ENCODE measurements at regions not wholly inside any gene's neighbourhood (a gene's known extent, or its start where the extent isn't known, plus 50 kb on each side); places are given as distances from the start of the nearest gene placed in this dataset.

- no peak for DNase-seq (ENCODE audit: low read depth, low spot score)
- H3K27ac Mint-ChIP-seq (ENCODE audit: unreplicated experiment) = no peak overlapping the region
- H3K9me3 Mint-ChIP-seq = no peaks in the 10 kb centered on the region
- no peaks in the 10 kb centered on the region for H3K36me3 Mint-ChIP-seq (ENCODE audit: low read depth)
- no peaks in the 10 kb centered on the region for H3K27me3 Mint-ChIP-seq (ENCODE audit: low read depth)
- H3K4me3 Mint-ChIP-seq = no peak overlapping the region
- TF ChIP-seq, protein P1, sequence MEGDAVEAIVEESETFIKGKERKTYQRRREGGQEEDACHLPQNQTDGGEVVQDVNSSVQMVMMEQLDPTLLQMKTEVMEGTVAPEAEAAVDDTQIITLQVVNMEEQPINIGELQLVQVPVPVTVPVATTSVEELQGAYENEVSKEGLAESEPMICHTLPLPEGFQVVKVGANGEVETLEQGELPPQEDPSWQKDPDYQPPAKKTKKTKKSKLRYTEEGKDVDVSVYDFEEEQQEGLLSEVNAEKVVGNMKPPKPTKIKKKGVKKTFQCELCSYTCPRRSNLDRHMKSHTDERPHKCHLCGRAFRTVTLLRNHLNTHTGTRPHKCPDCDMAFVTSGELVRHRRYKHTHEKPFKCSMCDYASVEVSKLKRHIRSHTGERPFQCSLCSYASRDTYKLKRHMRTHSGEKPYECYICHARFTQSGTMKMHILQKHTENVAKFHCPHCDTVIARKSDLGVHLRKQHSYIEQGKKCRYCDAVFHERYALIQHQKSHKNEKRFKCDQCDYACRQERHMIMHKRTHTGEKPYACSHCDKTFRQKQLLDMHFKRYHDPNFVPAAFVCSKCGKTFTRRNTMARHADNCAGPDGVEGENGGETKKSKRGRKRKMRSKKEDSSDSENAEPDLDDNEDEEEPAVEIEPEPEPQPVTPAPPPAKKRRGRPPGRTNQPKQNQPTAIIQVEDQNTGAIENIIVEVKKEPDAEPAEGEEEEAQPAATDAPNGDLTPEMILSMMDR (conservative IDR thresholded peaks at IDR 0.05) = no peak
- no peaks in the 10 kb centered on the region for H3K4me1 Mint-ChIP-seq
Measured at GRCh38 chr2:105652014-105652796, 92.5 kb upstream of the NCK2 start.

DNA sequence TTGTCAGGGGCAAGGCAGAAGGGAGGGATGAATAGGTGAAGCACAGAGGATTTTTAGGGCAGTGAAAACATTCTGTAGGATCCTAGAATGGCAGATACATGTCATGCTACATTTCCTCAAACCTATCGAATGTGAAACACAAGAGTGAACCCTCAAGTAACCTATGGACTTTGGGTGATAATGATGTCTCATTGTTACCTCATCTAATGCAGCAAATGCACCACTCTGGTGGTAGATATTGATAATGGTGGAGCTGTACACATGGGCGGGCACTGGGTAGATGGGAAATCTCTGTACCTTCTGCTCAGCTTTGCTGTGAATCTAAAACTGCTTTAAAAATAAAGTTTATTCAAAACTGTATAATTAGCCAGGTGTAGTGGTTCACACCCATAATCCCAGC is 95.2 kb upstream of the NCK2 start:
- H3K36me3 Mint-ChIP-seq (ENCODE audit: low read depth) = no peaks in the 10 kb centered on the region
- no peaks in the 10 kb centered on the region for H3K27me3 Mint-ChIP-seq (ENCODE audit: low read depth)
- TF ChIP-seq, protein P1 (conservative IDR thresholded peaks at IDR 0.05) = no peak
- no peaks in the 10 kb centered on the region for H3K9me3 Mint-ChIP-seq
- H3K4me1 Mint-ChIP-seq = peaks cover under 1% of the 10 kb centered on the region
- H3K4me3 Mint-ChIP-seq = no peak overlapping the region
- no peak for DNase-seq (ENCODE audit: low read depth, low spot score)
- no peak overlapping the region for H3K27ac Mint-ChIP-seq (ENCODE audit: unreplicated experiment)

DNA sequence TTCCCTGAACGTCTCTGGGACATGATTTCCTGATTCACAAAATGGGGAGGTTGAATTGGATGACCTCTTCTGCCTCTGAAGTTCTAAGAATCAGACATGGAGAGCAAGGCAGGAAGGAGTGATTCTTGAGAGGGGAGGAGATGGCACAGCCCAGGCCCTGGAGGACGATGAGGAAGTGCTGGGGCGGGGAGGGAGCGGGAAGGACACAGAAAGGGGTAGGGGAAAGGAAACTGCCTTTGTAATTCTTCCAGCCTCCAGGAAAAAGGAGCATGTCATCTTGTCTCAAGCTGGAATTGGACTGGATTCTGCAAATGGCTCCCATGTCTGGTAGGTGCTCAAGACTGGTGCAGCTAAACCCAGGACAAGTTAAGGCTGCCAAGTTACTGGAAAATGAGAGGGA is 97.0 kb upstream of the NCK2 start:
- no peak for DNase-seq (ENCODE audit: low read depth, low spot score)
- TF ChIP-seq, protein P1 (conservative IDR thresholded peaks at IDR 0.05) = no peak
- peaks cover 18% of the 10 kb centered on the region for H3K4me1 Mint-ChIP-seq

DNA sequence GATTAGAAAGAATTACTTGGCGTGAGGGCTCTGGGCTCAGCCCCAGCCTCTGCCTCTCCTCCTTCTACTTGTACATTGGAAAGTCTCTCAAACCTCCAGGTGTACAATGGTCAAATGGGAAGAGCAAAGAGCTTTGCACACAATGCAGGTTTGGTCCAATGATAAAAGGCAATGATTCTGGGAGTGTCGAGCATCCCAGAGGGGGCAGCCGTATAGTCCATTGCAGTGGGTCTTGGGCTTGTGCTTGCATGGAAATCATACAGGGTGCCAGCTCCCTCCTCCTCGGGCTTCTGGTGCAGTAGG is 98.0 kb upstream of the NCK2 start:
- H3K4me3 Mint-ChIP-seq = no peak overlapping the region
- H3K4me1 Mint-ChIP-seq = peaks cover 27% of the 10 kb centered on the region
- peaks cover 4% of the 10 kb centered on the region for H3K9me3 Mint-ChIP-seq
- peaks cover 2% of the 10 kb centered on the region for H3K36me3 Mint-ChIP-seq (ENCODE audit: low read depth)
- DNase-seq (ENCODE audit: low read depth, low spot score) = no peak
- TF ChIP-seq, protein P1 (conservative IDR thresholded peaks at IDR 0.05) = no peak
- no peak overlapping the region for H3K27ac Mint-ChIP-seq (ENCODE audit: unreplicated experiment)
- peaks cover 2% of the 10 kb centered on the region for H3K27me3 Mint-ChIP-seq (ENCODE audit: low read depth)

More for the DNA sequence above, 97.0 kb upstream of the NCK2 start:
- Mint-ChIP-seq H3K27me3 (ENCODE audit: low read depth) (peaks cover 2% of the 10 kb centered on the region), H3K4me3 (no peak overlapping the region), H3K27ac (ENCODE audit: unreplicated experiment) (no peak overlapping the region), H3K36me3 (ENCODE audit: low read depth) (no peaks in the 10 kb centered on the region), H3K9me3 (no peaks in the 10 kb centered on the region)

GRCh38 chr2:105645938-105646773 is 98.6 kb upstream of the NCK2 start:
- peaks cover 2% of the 10 kb centered on the region for H3K27me3 Mint-ChIP-seq (ENCODE audit: low read depth)
- H3K4me3 Mint-ChIP-seq = no peak overlapping the region
- peaks cover 33% of the 10 kb centered on the region for H3K4me1 Mint-ChIP-seq
- peaks cover 2% of the 10 kb centered on the region for H3K36me3 Mint-ChIP-seq (ENCODE audit: low read depth)
- DNase-seq (ENCODE audit: low read depth, low spot score) = no peak
- TF ChIP-seq, protein P1 (conservative IDR thresholded peaks at IDR 0.05) = no peak
- H3K9me3 Mint-ChIP-seq = peaks cover 4% of the 10 kb centered on the region
- no peak overlapping the region for H3K27ac Mint-ChIP-seq (ENCODE audit: unreplicated experiment)
